ENCODE measurements at regions not wholly inside any gene's neighbourhood (a gene's known extent, or its start where the extent isn't known, plus 50 kb on each side); places are given as distances from the start of the nearest gene placed in this dataset.
"Not testable (repeated sequence)": the region's sequence is repeated elsewhere in the genome, so short reads cannot be mapped to it uniquely, and the experiment has no call there.

- Mint-ChIP-seq H3K27ac (peak overlapping the region; percentile 60), H3K9me3 (no peaks in the 10 kb centered on the region), H3K4me3 (no peak overlapping the region), H3K27me3 (no peaks in the 10 kb centered on the region), H3K4me1 (ENCODE audit: unreplicated experiment) (peaks cover 8% of the 10 kb centered on the region), H3K36me3 (no peaks in the 10 kb centered on the region)
- DNase-seq (ENCODE audit: extremely low spot score, unreplicated experiment) = no peak
- TF ChIP-seq CTCF (conservative IDR thresholded peaks at IDR 0.05) = no peak
Observed at GRCh38 chr10:109239371-109239770, 683.9 kb downstream of the XPNPEP1 start.

- DNase-seq (ENCODE audit: extremely low spot score, unreplicated experiment) = no peak
Observed at GRCh38 chr10:109237682-109238081, 685.6 kb downstream of the XPNPEP1 start.

GRCh38 chr10:109237050-109237449 is 686.3 kb downstream of the XPNPEP1 start:
- peaks cover 8% of the 10 kb centered on the region for H3K4me1 Mint-ChIP-seq (ENCODE audit: unreplicated experiment)
- TF ChIP-seq CTCF (conservative IDR thresholded peaks at IDR 0.05) = no peak
- H3K4me3 Mint-ChIP-seq = no peak overlapping the region
- H3K9me3 Mint-ChIP-seq = no peaks in the 10 kb centered on the region
- no peak for DNase-seq (ENCODE audit: extremely low spot score, unreplicated experiment)
- H3K36me3 Mint-ChIP-seq = no peaks in the 10 kb centered on the region
- H3K27me3 Mint-ChIP-seq = no peaks in the 10 kb centered on the region
- H3K27ac Mint-ChIP-seq = no peak overlapping the region

More at GRCh38 chr10:109237682-109238081, 685.6 kb downstream of the XPNPEP1 start:
- Mint-ChIP-seq H3K4me3 (no peak overlapping the region), H3K27me3 (no peaks in the 10 kb centered on the region), H3K27ac (peak overlapping the region; percentile 9), H3K9me3 (no peaks in the 10 kb centered on the region), H3K4me1 (ENCODE audit: unreplicated experiment) (peaks cover 8% of the 10 kb centered on the region), H3K36me3 (no peaks in the 10 kb centered on the region)
- no peak for TF ChIP-seq CTCF (conservative IDR thresholded peaks at IDR 0.05)

GRCh38 chr10:109223533-109223932 is 699.8 kb downstream of the XPNPEP1 start:
- DNase-seq (ENCODE audit: extremely low spot score, unreplicated experiment); H3K4me3 Mint-ChIP-seq; H3K36me3 Mint-ChIP-seq; H3K9me3 Mint-ChIP-seq; H3K27ac Mint-ChIP-seq; H3K27me3 Mint-ChIP-seq; H3K4me1 Mint-ChIP-seq (ENCODE audit: unreplicated experiment): not testable (repeated sequence)

GRCh38 chr10:109219935-109220605 is 703.2 kb downstream of the XPNPEP1 start:
- no peak for TF ChIP-seq CTCF (conservative IDR thresholded peaks at IDR 0.05)
- no peak for DNase-seq (ENCODE audit: extremely low spot score, unreplicated experiment)
- H3K36me3 Mint-ChIP-seq = no peaks in the 10 kb centered on the region
- no peaks in the 10 kb centered on the region for H3K27me3 Mint-ChIP-seq
- no peaks in the 10 kb centered on the region for H3K4me1 Mint-ChIP-seq (ENCODE audit: unreplicated experiment)
- H3K9me3 Mint-ChIP-seq = no peaks in the 10 kb centered on the region
- no peak overlapping the region for H3K4me3 Mint-ChIP-seq
- H3K27ac Mint-ChIP-seq = no peak overlapping the region

GRCh38 chr10:109218207-109218606 is 705.1 kb downstream of the XPNPEP1 start:
- no peaks in the 10 kb centered on the region for H3K36me3 Mint-ChIP-seq
- H3K27me3 Mint-ChIP-seq = no peaks in the 10 kb centered on the region
- no peak for DNase-seq (ENCODE audit: extremely low spot score, unreplicated experiment)
- no peaks in the 10 kb centered on the region for H3K4me1 Mint-ChIP-seq (ENCODE audit: unreplicated experiment)
- H3K27ac Mint-ChIP-seq = no peak overlapping the region
- no peak for TF ChIP-seq CTCF (conservative IDR thresholded peaks at IDR 0.05)
- H3K9me3 Mint-ChIP-seq = no peaks in the 10 kb centered on the region
- no peak overlapping the region for H3K4me3 Mint-ChIP-seq

Measured in type B pancreatic cell (in vitro differentiated cells).